H9 (cell line): ENCODE measurements at regions not wholly inside any gene's neighbourhood (a gene's known extent, or its start where the extent isn't known, plus 50 kb on each side); places are given as distances from the start of the nearest gene placed in this dataset.

Source experiments
- DNase-seq: peaks from one replicate; pipeline ENCODE4 v3.0.0-alpha.2; 2017
- H2AFZ ChIP-seq: one replicate; pipeline ENCODE4 v1.6.1; 2013; ENCODE audit warnings: mild to moderate bottlenecking, low read length, control low read depth, moderate library complexity
- H2AK5ac ChIP-seq: 2 replicates; pipeline ENCODE4 v1.6.1; 2013; ENCODE audit warnings: low read length, control low read depth, mixed read lengths; ENCODE audit not compliant: insufficient read length
- H2BK120ac ChIP-seq: one replicate; pipeline ENCODE4 v1.6.1; 2013; ENCODE audit warnings: low read depth, mild to moderate bottlenecking, low read length, control low read depth, inconsistent platforms; ENCODE audit not compliant: poor library complexity, severe bottlenecking
- H2BK12ac ChIP-seq: 2 replicates; pipeline ENCODE4 v1.6.1; 2013; ENCODE audit warnings: low read length, control low read depth, mixed read lengths, low read depth; ENCODE audit not compliant: insufficient read length
- H2BK15ac ChIP-seq: 2 replicates; pipeline ENCODE4 v1.6.1; 2013; ENCODE audit warnings: low read depth, low read length, control low read depth
- H2BK20ac ChIP-seq: one replicate; pipeline ENCODE4 v1.6.1; 2013; ENCODE audit warnings: low read depth, mild to moderate bottlenecking, low read length, control low read depth, inconsistent platforms; ENCODE audit not compliant: poor library complexity, severe bottlenecking
- H2BK5ac ChIP-seq: 2 replicates; pipeline ENCODE4 v1.6.1; 2013; ENCODE audit warnings: low read length, control low read depth, mixed read lengths; ENCODE audit not compliant: insufficient read length
- H3K14ac ChIP-seq: 2 replicates; pipeline ENCODE4 v1.6.1; 2013; ENCODE audit warnings: low read length, control low read depth; ENCODE audit not compliant: insufficient read depth
- H3K18ac ChIP-seq: 2 replicates; pipeline ENCODE4 v1.6.1; 2013; ENCODE audit warnings: low read depth, mild to moderate bottlenecking, mixed read lengths, low read length, control low read depth; ENCODE audit not compliant: insufficient read length
- H3K23ac ChIP-seq: 2 replicates; pipeline ENCODE4 v1.6.1; 2013; ENCODE audit warnings: low read length, control low read depth, mixed read lengths, low read depth; ENCODE audit not compliant: insufficient read length
- H3K23me2 ChIP-seq: 2 replicates; pipeline ENCODE4 v1.6.1; 2013; ENCODE audit warnings: low read depth, mild to moderate bottlenecking, mixed read lengths, low read length, control low read depth; ENCODE audit not compliant: insufficient read length, poor library complexity, severe bottlenecking
- H3K27ac ChIP-seq: 2 replicates; pipeline ENCODE4 v1.5.1; 2013; ENCODE audit warnings: low read length, control low read depth, mixed read lengths, low read depth; ENCODE audit not compliant: insufficient read length
- H3K27me3 ChIP-seq: 2 replicates; pipeline ENCODE4 v1.6.1; 2013; ENCODE audit warnings: low read length, control low read depth, inconsistent platforms; ENCODE audit not compliant: insufficient read depth
- H3K4ac ChIP-seq: 2 replicates; pipeline ENCODE4 v1.6.1; 2013; ENCODE audit warnings: low read depth, mild to moderate bottlenecking, control low read depth, inconsistent platforms, low read length, moderate library complexity
- H3K4me1 ChIP-seq: 2 replicates; pipeline ENCODE4 v1.6.1; 2013; ENCODE audit warnings: low read length, control low read depth, inconsistent platforms; ENCODE audit not compliant: insufficient read depth
- H3K4me2 ChIP-seq: 2 replicates; pipeline ENCODE4 v1.6.1; 2013; ENCODE audit warnings: low read length, control low read depth, mixed read lengths; ENCODE audit not compliant: insufficient read length, insufficient read depth
- H3K56ac ChIP-seq: 2 replicates; pipeline ENCODE4 v1.6.1; 2013; ENCODE audit warnings: low read depth, mild to moderate bottlenecking, mixed read lengths, low read length, control low read depth; ENCODE audit not compliant: insufficient read length
- H3K79me1 ChIP-seq: 2 replicates; pipeline ENCODE4 v1.6.1; 2013; ENCODE audit warnings: low read depth, mild to moderate bottlenecking, moderate library complexity, low read length, control low read depth, inconsistent platforms; ENCODE audit not compliant: insufficient read depth, poor library complexity, severe bottlenecking
- H3K79me2 ChIP-seq: 2 replicates; pipeline ENCODE4 v1.6.1; 2013; ENCODE audit warnings: low read length, control low read depth, inconsistent platforms; ENCODE audit not compliant: insufficient read depth
- H3K9ac ChIP-seq: 2 replicates; pipeline ENCODE4 v1.6.1; 2013; ENCODE audit warnings: low read length, control low read depth, mixed read lengths; ENCODE audit not compliant: insufficient read length; ENCODE audit errors: extremely low read depth
- H3K9me3 ChIP-seq: one replicate; pipeline ENCODE4 v1.6.1; 2013; ENCODE audit warnings: low read depth, low read length, inconsistent platforms; ENCODE audit not compliant: control insufficient read depth
- H3T11ph ChIP-seq: one replicate; pipeline ENCODE4 v1.6.1; 2013; ENCODE audit warnings: mild to moderate bottlenecking, low read length, control low read depth, inconsistent platforms
- H4K20me1 ChIP-seq: one replicate; pipeline ENCODE4 v1.6.1; 2013; ENCODE audit not compliant: control insufficient read depth, insufficient read length, insufficient read depth
- H4K5ac ChIP-seq: 2 replicates; pipeline ENCODE4 v1.6.1; 2013; ENCODE audit warnings: low read depth, mild to moderate bottlenecking, mixed read lengths, low read length, control low read depth; ENCODE audit not compliant: insufficient read length
- H4K8ac ChIP-seq: replicated peaks from 2 replicates; pipeline ENCODE4 v1.6.1; 2013; ENCODE audit warnings: low read length, control low read depth, mixed read lengths, low read depth; ENCODE audit not compliant: insufficient read length
- H4K91ac ChIP-seq: 2 replicates; pipeline ENCODE4 v1.6.1; 2013; ENCODE audit warnings: low read depth, mild to moderate bottlenecking, moderate library complexity, mixed read lengths, low read length, control low read depth; ENCODE audit not compliant: insufficient read length
- H3K27ac Mint-ChIP-seq, 3 experiments: 2 replicates in 2 of 3; 3 replicates in 1 of 3; pipeline ENCODE4 v1.8.0; 2020 to 2021; ENCODE audit warnings: mixed read lengths in 3 of 3, mild to moderate bottlenecking in 1 of 3, moderate library complexity in 1 of 3
- H3K27me3 Mint-ChIP-seq: 2 replicates; pipeline ENCODE4 v1.8.0; 2021; ENCODE audit warnings: low read depth, mild to moderate bottlenecking, moderate library complexity, mixed read lengths
- H3K36me3 Mint-ChIP-seq, 3 experiments: 2 replicates in 2 of 3; 3 replicates in 1 of 3; pipeline ENCODE4 v1.8.0; 2020 to 2021; ENCODE audit warnings: low read depth in 3 of 3, mixed read lengths in 3 of 3; ENCODE audit not compliant: insufficient read depth in 1 of 3
- H3K4me1 Mint-ChIP-seq, 2 experiments: 2 replicates each; pipeline ENCODE4 v1.8.0; 2020; ENCODE audit warnings: mixed read lengths in 2 of 2
- H3K4me3 Mint-ChIP-seq, 2 experiments: 2 replicates in 1 of 2; 3 replicates in 1 of 2; pipeline ENCODE4 v1.8.0; 2020 to 2021; ENCODE audit warnings: mild to moderate bottlenecking in 2 of 2, mixed read lengths in 2 of 2, moderate library complexity in 1 of 2
- H3K9me3 Mint-ChIP-seq, 2 experiments: 2 replicates in 1 of 2; 3 replicates in 1 of 2; pipeline ENCODE4 v1.8.0; 2020; ENCODE audit warnings: mild to moderate bottlenecking in 2 of 2, mixed read lengths in 2 of 2, moderate library complexity in 1 of 2
- WGBS: extraction: QIAGEN DNeasy Blood & Tissue Kit; methylation state at CpG from one replicate; pipeline ENCODE4 v1.1.7; 2013; ENCODE audit warnings: missing lambda C conversion rate, low lambda C conversion rate, mixed read lengths; ENCODE audit not compliant: insufficient read length; ENCODE audit errors: extremely low coverage; 5-methylcytosine and 5-hydroxymethylcytosine counted together
- TF ChIP-seq, protein P1 (sequence below): fragments of 200-600 bp; sonication (generic); conservative IDR thresholded peaks from 3 replicates; pipeline ENCODE4 v1.8.0; 2021; ENCODE audit warnings: antibody characterized with exemption, mild to moderate bottlenecking

DNA sequence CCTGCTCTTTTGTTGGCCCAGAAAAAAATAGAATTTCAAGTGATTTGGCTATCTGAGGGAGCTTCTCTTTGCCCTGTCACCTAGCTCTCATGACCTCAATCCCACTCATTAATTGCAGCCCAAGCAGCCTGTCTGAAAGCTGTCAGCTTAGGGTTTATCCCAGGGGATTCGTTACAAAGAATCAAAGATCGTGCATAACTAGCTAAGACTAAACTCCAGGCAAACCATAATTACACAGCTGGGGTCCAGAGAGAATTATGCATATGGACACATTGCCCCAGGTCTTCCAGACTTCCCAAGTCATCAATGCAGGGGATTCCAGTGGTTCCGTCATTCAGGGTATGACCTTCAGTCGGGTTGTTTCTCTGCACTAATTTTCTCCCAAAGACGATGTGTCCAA lies 91.6 kb upstream of the CBLB start:
- H3K14ac ChIP-seq: no peak overlapping the region
- H3K23ac ChIP-seq: no peak overlapping the region
- H2BK12ac ChIP-seq: no peak overlapping the region
- no peaks in the 10 kb centered on the region for H3K27me3 Mint-ChIP-seq
- H2AK5ac ChIP-seq: no peak overlapping the region
- H3K18ac ChIP-seq: no peak overlapping the region
- no peak overlapping the region for H3K4ac ChIP-seq
- no peaks in the 10 kb centered on the region for H3K23me2 ChIP-seq
- no peaks in the 10 kb centered on the region; a peak in 2 of 7 replicates for H3K36me3 Mint-ChIP-seq
- H3K79me1 ChIP-seq: no peaks in the 10 kb centered on the region
- no peaks in the 10 kb centered on the region; a peak in 1 of 5 replicates for H3K9me3 Mint-ChIP-seq
- H3K4me3 Mint-ChIP-seq: no peak overlapping the region
- no peaks in the 10 kb centered on the region for H3K9me3 ChIP-seq
- H3K9ac ChIP-seq: no peak overlapping the region
- DNase-seq: no peak
- no peaks in the 10 kb centered on the region for H4K20me1 ChIP-seq
- no peak overlapping the region for H4K8ac ChIP-seq
- H3K4me2 ChIP-seq: no peak overlapping the region
- H3K56ac ChIP-seq: no peak overlapping the region
- no peak overlapping the region for H2AFZ ChIP-seq
- H2BK15ac ChIP-seq: no peak overlapping the region
- H3K27me3 ChIP-seq: no peaks in the 10 kb centered on the region
- no peak overlapping the region for H2BK20ac ChIP-seq
- H3K4me1 ChIP-seq: no peaks in the 10 kb centered on the region
- H3K79me2 ChIP-seq: no peaks in the 10 kb centered on the region
- WGBS: no CpG with 5 or more reads among the region's 5 CpGs
- no peak overlapping the region for H2BK120ac ChIP-seq
- H3K4me1 Mint-ChIP-seq: peaks cover 7 to 10% of the 10 kb centered on the region in 2 experiments; a peak in 2 of 4 replicates
- H2BK5ac ChIP-seq: no peak overlapping the region
- H3K27ac ChIP-seq: no peak overlapping the region
- no peak overlapping the region for H3K27ac Mint-ChIP-seq
- no peak overlapping the region for H3T11ph ChIP-seq
- no peak overlapping the region for H4K91ac ChIP-seq
- TF ChIP-seq, protein P1, sequence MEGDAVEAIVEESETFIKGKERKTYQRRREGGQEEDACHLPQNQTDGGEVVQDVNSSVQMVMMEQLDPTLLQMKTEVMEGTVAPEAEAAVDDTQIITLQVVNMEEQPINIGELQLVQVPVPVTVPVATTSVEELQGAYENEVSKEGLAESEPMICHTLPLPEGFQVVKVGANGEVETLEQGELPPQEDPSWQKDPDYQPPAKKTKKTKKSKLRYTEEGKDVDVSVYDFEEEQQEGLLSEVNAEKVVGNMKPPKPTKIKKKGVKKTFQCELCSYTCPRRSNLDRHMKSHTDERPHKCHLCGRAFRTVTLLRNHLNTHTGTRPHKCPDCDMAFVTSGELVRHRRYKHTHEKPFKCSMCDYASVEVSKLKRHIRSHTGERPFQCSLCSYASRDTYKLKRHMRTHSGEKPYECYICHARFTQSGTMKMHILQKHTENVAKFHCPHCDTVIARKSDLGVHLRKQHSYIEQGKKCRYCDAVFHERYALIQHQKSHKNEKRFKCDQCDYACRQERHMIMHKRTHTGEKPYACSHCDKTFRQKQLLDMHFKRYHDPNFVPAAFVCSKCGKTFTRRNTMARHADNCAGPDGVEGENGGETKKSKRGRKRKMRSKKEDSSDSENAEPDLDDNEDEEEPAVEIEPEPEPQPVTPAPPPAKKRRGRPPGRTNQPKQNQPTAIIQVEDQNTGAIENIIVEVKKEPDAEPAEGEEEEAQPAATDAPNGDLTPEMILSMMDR: no peak
- H4K5ac ChIP-seq: no peak overlapping the region
